ENCODE measurements at regions not wholly inside any gene's neighbourhood (a gene's known extent, or its start where the extent isn't known, plus 50 kb on each side); places are given as distances from the start of the nearest gene placed in this dataset.
"Not testable (repeated sequence)": the region's sequence is repeated elsewhere in the genome, so short reads cannot be mapped to it uniquely, and the experiment has no call there.

DNA sequence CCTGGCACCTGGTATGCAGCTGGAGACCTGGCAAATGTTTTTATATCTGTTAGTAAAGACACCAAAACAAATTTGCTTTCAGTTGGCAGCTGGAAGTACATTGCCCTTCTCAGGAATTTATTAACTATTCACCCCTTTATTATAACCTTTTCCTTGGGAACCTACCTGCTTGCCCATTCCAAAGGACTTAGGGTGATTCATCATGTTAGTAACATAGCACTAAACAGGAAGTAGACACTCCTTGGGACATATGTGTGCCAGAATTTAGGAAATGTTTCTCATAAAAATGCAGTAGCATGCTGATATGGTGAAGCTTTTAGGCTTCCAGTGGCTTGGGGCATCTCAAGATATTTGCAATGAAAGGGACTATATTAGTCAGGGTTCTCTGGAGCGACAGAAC lies 184.2 kb downstream of the DMAC1 start:
- no peak for DNase-seq

DNA sequence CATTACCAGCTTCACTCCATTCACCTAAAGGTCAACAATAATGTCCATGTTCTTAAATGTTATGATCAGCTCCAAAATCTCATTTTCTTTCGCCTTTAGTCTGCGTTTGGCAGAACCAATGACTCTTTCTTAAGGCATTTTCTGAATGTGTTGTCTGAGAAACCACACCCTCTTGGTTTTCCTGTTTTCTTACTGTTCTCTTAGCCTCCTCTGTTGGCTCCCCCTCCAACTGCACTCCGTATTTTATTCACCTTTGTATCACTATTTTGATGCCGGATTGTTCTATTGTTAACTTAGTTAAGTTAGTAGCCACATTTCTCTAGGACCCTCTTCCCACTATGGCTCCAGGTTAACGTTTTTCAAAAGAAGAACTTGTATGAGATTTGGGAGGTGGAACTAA lies 185.6 kb downstream of the DMAC1 start:
- DNase-seq: no peak

DNA sequence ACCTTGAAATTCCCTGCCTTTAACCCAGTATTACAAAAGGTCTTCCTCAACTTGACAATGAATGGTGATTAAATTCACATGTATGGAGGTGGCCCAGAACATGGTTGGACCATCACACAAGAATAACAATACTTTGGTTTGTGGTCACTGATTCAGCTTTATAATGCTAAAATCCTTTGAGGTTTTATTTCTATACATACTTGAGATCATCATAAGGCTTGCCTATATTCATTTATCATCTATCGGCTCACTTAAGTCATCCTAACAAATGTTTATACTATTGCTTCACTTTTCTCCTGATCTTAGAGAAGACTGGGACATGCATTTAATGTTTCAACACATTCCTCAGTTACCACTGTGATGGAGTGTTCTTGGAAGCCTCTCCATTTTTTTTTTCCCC lies 191.3 kb downstream of the DMAC1 start:
- DNase-seq: no peak

DNA sequence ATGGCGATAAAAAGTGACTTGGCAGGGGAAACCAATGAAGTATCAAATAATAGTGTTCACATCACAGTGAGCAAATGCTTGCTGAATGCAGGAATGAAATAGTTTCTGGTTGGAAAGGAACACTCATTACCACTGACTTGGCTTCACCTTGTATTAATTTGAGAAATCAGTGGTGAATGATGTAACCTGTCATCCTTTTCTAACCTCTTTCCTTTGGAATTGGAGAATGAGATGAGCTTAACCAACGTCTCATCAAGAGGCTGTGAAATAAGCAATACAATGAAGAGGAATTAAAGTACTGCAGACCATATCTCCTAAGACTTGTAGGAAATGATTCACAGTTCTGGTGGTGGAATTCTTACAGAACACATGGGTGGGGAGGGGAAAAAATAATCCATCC lies 192.2 kb downstream of the DMAC1 start:
- DNase-seq: no peak

DNA sequence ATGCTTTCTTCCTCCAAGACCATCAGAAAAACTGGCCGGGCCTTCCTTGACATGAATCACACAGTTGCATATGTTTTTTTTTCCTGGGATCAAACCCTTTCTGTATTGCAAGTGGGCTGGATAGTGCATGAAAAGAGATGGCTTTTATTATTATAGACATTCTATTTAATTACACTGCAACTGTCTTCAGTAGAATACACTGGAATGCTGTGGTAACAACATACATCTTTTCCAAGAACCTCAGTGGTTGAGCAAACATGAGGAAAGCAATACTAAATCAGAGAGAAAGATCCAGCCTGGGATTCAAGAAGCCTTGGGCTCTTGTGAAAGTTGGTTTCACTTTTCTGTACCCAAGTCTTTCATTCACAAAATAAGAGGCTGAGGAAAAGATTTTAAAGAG lies 193.0 kb downstream of the DMAC1 start:
- DNase-seq: no peak

DNA sequence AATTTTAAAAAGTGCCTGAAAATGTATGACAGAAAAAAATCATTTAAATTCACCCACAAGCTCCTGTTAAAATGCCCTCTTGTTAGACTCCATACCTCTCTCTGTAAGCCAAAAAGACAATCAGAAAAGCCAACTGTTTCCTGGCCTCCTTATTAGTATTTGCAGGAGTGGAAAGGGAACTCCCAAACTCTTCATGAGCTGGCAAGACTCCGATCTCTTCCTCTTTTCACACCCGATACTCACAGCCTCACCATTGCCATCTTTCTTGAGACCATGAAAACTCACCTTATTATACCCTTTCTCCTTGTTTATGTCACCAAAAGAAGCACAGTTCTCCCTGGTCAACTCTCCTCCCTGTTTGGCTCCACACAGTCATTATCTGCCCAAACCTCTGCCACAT lies 197.8 kb downstream of the DMAC1 start:
- DNase-seq: no peak

DNA sequence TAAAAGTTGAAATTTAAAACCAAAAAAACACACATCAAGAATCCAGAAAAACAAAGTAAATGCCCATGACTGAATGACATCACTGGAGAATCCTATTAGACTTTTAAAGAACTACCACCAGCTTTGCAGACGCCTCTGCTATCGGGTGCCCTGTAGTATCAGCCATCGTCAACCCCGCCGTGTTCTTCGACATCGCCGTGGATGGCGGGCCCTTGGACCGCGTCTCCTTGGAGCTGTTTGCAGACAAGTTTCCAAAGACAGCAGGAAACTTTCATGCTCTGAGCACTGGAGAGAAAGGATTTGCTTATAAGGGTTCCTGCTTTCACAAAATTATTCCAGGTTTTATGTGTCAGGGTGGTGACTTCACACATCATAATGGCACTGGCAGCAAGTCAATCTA lies 201.9 kb downstream of the DMAC1 start:
- no peak for DNase-seq

DNA sequence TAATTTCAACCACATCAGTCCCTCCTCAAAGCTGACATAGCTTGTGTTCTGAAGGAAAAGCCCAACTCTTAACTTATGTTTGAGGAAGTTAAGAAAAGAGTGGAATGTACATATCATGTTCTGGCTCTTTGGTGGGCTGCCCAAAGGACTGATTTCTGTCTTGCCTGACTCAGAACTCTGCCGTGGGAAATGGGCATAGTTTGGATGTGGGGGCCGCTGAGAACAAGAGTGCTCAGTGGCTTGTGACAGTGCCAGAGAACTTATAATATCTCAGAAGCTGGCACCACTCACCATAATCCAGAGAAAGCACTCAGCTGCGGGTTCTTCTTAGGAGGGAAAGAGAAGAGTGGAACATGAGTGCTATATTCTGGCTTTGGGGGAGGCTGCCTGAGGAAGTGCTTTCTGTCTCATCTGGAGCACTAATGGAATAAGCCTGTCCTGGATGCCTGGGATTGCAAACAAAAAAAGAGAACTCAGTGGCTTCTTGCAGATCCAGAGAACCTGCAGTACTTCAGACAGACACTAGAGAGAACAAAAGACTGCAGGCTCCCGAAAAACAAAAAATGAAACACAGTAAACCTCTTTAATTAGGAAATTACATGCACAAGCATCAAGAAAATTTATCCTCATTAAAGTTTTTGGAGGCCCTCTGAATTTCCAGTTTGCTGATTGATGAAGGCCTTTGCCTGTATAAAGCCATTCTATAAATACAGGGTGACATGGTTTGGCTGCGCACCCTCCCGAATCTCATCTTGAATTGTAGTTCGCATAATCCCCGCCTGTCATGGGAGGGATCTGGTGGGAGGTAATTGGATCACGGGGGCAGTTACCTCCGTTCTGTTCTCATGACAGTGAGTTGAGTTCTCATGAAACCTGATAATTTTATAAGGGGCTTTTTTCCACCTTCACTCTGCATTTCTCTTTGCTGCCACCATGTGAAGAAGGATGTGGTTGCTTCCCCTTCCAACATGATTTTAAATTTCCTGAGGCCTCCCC lies 207.0 kb downstream of the DMAC1 start:
- DNase-seq: no peak

DNA sequence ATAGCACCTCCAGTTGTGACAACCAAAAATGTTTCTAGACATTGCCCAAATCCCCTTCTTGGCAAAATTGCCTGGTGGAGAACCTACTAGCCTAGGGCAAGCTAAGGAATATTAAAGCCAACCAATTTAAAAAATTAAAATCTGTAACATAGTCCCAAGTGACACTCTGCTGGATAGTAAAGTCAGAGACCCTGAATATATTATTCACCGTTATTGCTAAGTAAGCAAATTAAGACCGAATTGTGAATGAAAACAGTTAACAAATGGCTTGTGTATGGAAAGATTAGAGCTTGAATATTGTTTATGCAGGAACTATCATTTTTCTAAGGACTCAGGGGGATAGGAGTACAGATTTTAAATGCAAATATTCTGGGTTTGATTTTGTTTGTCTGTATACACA lies 208.1 kb downstream of the DMAC1 start:
- no peak for DNase-seq

DNA sequence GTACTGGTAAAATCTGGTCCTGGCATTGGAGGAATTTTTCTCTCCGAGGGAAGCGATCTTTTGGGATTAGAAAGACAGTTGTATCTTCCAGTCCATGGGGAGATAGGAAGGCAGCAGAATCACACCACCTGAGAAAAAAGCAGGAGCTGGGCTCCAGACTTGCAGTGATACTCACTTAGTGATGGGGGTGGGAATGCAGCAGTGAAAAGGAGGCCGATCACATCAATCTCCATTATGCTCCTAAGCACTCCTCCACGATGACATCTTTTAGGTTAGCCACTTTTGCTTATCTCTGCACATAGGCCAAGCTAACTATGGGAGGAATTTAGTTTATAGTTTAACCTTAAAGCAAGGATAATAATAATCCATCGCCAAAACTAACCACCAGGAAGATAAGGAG lies 219.0 kb downstream of the DMAC1 start:
- DNase-seq: no peak

DNA sequence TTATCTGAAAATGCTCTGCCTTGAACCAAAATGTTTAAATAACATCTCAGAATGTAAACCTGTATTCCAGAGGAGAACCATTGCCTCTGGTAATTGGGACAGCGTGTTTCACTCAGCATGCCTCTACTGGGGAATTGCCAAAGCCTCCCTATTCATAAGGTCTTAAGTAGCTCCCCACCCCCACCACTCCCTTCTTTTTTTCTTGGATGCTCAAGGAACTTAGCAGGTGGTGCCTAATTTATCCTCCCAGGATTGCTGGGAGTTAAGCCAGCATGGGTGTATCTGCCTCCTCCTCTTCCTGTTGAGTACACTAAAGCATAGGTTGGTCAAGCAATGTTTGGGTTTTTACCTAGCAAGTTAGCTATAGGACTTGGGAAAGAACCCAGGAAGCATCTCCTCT lies 220.2 kb downstream of the DMAC1 start:
- DNase-seq: no peak

DNA sequence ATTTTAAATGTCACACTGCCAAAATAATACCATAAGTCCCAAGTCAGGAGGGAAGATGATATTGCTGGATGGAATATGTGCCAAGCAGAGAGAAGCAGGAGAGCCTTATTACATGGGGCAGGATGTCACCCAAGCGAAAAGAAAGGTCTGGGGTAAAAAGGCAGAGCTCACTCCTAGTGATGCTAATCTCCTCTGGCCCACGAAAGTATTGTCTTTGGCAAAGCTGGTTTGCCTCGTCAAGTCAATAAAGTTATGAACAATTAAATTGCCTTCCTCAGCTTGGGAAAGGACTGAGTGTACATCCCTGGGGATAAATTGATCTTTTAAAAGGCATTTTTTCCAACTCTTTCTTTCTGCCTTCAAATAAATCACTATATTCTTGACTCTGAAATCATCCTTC lies 220.6 kb downstream of the DMAC1 start:
- DNase-seq: no peak

DNA sequence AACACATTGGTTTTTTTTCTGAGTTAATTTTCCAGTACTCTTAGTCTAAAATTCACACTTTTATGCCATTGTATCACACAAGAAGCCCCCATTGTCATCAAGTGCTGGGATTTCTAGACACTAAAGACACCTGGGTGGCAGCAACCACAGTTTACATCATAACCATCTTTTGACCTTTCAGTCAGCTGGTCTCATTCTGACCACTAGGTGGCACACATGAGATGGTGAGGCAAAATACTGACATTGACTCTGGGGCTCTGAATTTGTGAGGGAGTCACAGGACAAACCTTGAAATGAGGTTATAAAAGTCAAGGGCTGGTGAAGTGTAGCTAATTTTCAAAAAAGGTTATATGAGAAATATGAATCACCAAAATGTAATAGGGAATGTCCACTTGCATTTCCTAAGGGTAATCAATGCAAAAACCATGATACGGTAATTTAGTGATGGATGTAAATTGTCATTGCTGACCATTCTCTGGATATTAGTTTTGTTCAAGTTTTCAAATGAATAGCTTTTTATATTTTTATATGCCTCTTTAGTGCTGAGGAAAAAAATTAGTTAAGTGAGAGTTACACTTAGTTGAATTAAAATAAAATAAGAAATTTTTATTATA lies 229.4 kb downstream of the DMAC1 start:
- peak; percentile 66 for DNase-seq

DNA sequence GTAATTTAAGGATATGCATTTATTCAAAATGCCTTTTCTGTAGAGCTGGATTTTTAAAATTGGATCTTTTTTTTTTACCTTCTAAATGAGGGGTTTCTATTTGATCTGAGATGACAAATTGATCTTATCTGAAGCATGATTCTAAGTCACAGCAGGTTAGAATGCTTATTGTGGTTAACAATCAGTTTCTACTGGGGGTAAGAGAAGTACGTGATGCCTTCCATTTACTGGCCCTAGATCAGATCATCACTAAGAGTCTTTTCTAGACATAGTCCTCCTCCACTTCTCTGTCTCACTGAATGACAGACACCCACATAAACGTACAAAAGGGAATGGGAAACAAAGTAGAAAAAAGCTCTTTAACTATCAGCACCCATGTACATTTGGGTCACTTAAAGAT lies 231.9 kb downstream of the DMAC1 start:
- no peak for DNase-seq

DNA sequence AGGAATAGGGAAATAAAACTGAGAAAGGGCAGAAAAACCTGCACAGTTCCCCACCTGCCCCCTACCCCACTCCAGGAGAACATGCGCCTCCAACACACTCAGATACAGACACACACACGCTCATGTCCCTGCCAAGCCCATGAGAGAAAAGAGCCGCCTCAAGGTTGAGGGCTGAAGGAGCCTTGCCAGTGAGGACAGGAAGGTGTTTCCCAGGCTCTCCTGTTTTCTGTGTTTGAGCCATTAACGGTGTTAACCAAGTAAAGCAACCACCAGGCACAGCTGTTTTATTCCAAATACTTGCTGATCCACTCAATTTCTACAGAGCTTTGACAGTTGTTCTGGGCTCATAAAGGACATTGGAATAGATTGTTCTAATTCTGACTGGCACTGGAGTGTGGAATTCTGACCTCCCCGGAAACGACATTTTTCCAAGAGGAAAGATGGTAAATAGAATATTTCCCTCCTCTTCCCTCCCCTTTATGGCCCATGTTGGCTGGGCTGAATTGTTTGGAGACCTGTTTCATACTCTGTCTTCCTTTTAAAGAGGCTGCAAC lies 238.0 kb downstream of the DMAC1 start:
- DNase-seq: no peak

DNA sequence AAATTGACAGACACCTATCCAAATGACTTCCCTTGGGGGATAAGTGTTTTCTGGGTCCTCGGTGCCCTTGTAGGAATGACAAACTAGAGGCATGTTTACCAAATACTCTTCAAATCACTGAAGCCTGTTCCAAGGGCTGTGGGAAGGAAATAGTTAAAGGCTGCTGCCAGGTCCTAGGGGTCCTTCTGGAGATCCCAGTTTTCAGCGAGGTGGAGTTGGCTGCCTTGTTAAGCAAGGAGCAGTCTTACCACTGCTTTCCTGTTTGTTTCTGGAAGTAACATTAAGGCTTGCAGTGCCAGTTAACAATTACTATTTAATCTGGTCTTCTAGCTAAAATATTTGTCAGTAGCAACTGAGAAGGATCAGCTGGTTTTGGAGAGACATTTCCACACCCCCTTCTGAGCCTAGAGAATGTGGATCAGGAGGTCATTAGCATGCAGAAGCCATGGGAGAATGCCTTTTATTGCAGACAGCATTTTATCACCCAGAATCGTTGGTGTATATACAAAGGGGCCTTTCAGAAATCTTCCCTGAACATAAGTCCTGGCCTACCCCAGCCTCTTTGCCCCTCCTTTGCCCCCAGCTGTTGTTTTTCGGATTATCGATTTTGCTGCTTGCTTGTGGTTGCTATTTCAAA lies 238.8 kb downstream of the DMAC1 start:
- no peak for DNase-seq

DNA sequence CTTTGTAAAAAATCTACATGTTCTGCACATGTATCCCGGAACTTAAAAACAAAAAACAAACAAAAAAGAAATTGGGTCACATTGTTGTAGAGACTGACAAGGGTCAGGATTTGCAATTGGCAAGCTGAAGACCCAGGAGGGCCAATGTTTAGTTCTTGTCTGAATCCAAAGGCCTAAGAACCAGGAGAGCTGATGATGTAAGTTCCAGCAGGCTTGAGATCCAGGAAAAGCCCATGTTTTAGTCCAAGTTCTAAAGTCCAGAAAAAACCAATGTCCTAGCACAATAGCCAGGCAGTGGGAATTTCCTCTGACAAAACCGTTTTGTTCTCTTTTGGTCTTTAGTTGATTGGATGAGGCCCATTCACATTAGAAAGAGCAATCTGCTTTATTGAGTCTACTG lies 244.9 kb downstream of the DMAC1 start:
- DNase-seq: no peak

DNA sequence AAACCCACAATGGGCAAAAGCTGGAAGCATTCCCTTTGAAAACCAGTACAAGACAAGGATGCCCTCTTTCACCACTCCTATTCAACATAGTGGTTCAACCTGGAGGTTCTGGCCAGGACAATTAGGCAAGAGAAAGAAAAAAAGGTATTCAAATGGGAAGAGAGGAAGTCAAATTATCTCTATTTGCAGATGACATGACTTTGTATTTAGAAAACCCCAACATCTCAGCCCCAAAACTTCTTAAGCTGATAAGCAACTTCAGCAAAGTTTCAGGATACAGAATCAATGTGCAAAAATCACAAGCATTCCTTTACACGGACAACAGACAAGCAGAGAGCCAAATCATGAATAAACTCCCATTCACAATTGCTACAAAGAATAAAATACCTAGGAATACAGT lies 246.9 kb downstream of the DMAC1 start:
- DNase-seq: not testable (repeated sequence)

DNA sequence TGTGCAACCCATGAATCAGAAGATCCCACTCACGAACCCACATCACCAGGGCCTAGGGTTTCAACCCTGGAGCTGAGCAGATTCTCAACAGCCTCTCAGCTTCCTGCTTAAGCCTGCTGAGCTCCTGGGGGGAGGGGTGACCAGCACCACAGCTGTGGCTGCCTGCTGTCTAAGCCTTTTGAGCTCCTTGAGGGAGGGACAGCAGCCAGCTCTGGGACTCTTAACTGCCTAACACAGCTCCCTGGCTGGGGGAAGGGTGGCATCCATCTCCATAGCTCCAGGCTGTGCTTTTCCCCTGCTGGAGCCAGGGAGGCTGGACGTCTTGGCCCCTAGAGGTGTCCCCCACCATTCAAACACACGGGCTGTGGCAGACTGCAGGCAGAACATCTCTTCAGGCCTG lies 250.3 kb downstream of the DMAC1 start:
- DNase-seq: no peak

DNA sequence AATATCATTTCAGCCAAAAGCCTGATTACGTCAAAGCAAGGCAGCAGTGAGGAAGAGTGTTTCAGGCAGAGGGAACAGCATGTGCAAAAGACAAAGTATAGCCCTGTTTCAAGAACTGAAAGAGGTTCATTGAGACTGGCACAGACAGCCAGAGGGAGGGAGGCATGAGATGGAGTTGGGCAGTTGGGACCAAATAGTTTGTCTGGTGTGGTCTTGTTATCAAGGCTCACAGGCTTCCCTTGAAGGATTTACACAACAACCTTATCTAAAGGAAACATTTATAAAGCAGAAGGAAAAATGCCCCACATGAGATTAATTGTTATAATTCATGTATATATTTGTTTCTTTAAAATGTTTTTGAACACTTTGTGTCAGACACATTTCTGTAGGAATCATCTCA lies 253.3 kb downstream of the DMAC1 start:
- DNase-seq: no peak

DNA sequence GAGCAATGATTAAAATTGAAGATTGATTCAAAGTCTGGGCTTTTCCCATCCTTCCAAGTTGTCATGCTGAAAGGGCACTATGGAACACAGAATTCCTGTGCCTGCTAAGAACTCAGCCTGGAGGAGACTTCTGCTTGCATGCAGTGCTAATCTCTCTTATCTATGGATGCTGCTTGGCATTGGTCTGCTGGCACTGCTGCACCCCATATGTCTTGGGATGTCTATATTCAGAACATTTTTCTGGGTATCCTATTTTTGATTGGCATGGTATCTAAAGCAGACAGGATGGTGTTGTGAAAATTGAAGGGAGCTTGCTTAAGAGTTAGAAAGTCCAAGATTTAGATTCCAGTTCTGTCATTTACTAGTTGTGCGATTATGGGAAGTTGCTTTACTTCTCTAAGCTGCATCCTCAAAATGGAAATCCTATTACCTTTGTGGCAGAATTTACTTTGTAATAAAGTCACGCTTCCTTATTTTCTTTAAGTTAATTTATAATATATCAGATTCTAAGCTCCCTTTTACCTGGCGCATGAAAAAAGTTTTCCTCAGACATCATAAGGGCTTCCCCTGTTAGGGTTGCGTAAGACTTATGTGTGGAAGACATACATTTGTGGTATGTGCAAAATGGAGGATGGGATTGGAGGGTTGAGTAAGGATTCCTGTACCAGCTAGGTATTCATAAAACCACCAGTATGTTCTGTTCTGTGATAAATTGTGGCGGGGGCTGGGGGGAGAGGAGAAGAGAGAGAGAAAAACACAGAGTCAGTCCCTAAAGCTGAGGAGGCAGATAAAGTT lies 254.0 kb downstream of the DMAC1 start:
- DNase-seq: no peak

DNA sequence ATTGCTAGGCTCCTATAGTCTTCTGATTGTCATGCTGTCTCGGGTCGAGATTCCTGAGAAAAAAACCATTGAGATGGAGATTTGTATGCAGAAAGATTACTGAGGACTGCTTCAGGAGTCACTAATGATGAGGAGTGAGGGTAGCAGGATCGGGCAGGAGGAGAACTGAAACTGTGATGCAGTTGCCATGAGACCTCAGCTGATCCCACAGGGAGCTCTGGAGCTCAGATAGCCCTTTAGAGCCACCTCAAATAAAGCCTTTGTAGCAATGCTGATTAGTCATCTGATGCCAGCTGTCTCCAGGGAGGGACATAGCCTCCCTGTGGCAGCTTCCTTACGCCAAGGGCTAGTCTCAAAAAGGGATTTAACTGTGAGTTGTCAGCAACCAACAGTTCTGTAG lies 256.9 kb downstream of the DMAC1 start:
- DNase-seq: no peak

DNA sequence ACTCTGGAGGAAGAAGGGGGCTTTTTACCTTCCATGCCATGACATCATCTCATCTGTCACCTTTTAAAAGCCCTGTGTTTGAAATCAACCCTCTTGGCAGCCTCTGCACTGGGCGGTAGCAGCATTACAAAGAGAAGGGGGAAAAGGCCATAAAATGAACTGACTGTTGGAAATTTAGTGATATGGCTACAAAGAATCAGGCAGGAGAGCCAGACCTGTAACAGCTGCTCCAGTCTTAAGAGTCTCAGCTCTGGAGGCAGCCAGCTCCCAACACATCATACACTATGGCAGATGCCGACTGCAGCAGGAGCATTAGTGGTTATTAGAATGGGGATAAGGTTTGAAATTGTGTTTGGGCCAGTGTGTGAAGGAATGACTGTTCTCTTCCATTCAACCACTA lies 257.5 kb downstream of the DMAC1 start:
- peak; percentile 27 for DNase-seq

Measured in NCI-H1105 treated with DMSO at 0.1 percent for 48 hours (cell line).